ENCODE measurements at regions not wholly inside any gene's neighbourhood (a gene's known extent, or its start where the extent isn't known, plus 50 kb on each side); places are given as distances from the start of the nearest gene placed in this dataset.

- TF ChIP-seq CTCF (conservative IDR thresholded peaks at IDR 0.05; ENCODE audit: low read length) (no peak), EZH2phosphoT487 (IDR thresholded peaks at IDR 0.05; ENCODE audit: borderline replicate concordance) (no peak)
These were observed 216.8 kb downstream of the GJA1 start for GRCh38 chr6:121652223-121652622.

Data from Loucy (cell line).